HG03442 (cell line): ENCODE measurements at regions not wholly inside any gene's neighbourhood (a gene's known extent, or its start where the extent isn't known, plus 50 kb on each side); places are given as distances from the start of the nearest gene placed in this dataset.
"Not testable (repeated sequence)": the region's sequence is repeated elsewhere in the genome, so short reads cannot be mapped to it uniquely, and the experiment has no call there.

ENCODE experiments used
- ATAC-seq: cut with Tn5 transposase; IDR thresholded peaks from one replicate; pipeline ENCODE4 v1.9.1; 2021; ENCODE audit warnings: mild to moderate bottlenecking, moderate library complexity; ENCODE audit not compliant: unreplicated experiment

DNA sequence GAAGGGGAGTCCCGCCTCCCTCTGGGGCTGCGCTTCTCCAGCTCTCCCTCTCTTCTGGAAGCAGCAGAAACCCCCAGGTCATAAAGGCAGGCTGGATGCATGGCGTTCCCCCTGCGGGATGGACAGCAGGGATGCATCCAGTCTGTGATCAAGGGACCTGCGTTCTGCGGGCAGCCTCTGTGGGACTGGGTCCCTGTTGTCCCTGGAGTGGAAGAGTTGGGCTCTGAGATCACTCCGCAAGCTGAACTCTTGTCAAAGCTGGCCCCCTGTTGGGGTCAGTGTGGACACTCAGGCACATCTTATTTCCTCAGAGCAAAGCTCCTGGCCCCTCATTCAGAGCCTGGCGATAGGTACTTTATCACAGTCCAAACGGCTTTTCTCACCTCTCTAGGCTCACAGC lies 341.2 kb downstream of the PTPRU start:
- ATAC-seq, result no peak

- no peak for ATAC-seq
Measured at GRCh38 chr1:29576510-29576909, 340.2 kb downstream of the PTPRU start.

- ATAC-seq, result no peak
Measured at GRCh38 chr1:29575826-29576225, 339.5 kb downstream of the PTPRU start.

DNA sequence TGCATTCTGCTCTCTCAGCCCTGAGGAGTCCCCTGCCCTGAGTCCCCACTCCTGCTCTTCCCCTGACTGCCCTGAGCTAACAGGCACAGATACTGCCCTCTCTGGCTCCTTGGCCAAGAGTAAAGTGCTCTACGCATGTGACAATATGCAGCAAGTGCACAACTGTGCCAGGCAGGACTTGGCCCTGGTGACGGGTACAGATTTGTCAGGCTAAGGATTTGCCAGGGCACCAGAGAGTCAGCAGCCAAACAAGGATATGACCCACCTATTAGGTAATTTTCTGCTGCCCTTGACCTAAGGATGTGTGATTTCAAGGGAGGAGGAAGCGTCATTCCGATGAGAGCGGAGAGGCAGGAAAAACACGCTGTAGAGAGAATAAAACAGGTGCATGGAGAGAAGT lies 339.0 kb downstream of the PTPRU start:
- no peak for ATAC-seq

DNA sequence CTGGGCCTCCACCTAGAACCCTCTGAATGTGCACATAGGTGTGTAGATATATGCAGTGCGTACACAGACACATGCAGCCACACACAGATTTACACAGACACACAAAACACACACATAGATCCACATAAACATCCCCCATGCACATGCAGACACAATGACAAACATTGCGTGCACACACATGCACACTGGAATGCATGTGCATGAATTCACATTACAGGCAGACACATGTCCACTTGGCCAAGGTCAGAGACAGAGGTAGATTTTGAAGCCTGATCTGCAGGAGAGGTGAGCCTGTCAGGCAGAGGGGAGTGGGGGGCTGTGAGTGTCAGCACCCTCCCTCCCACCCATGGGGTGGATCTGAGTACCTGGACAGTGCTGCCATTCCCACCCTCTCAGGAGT lies 338.5 kb downstream of the PTPRU start:
- ATAC-seq, result no peak

DNA sequence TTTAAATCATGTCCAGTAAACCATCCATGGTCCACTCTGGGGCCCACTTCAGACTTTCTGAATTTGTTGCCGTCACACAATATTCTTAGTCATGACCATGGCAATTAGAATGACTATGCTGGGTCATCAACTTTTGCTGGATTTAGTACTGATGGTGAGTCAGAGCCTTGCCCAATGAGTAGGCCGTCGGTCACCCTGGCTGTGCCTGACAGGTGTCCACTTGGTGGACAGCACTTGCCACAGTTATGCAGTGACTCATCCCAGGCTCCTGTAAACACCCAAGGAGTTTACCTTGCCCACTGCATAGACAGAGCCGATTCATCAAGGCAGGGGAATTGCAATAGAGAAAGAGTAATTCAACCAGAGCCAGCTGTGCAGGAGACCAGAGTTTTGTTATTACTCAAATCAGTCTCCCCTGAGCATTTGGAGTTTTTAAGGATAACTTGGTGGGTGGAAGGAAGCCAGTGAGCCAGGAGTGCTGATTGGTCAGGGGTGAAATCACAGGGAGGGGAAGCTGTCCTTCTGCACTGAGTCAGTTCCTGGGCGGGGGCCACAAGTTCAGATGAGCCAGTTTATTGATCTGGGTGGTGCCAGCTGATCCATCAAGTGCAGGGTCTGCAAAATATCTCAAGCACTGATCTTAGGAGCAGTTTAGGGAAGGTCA lies 333.8 kb downstream of the PTPRU start:
- no peak for ATAC-seq

GRCh38 chr1:29567257-29567656 lies 330.9 kb downstream of the PTPRU start:
- no peak for ATAC-seq

GRCh38 chr1:29565490-29565889 lies 329.2 kb downstream of the PTPRU start:
- no peak for ATAC-seq

- no peak for ATAC-seq
Measured at GRCh38 chr1:29563571-29563970, 327.2 kb downstream of the PTPRU start.

DNA sequence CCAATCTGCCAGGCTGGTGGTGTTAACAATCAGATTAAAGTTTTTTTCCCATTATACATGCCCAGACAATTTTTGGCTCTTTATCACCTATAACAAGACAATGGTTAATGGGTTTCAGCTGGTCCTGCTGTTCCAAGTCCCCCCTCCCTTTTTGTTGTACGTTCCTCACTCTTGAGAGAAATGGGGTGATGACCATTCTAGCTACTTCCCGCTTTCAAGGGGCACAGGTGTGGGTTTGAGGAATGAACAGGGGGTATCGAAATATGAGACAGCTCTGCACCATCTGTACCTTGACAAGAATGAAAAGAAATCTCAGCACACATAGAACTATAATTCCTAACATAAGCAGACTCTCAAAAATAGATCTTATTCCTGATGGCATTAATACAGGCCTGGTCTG lies 326.8 kb downstream of the PTPRU start:
- ATAC-seq, result no peak

DNA sequence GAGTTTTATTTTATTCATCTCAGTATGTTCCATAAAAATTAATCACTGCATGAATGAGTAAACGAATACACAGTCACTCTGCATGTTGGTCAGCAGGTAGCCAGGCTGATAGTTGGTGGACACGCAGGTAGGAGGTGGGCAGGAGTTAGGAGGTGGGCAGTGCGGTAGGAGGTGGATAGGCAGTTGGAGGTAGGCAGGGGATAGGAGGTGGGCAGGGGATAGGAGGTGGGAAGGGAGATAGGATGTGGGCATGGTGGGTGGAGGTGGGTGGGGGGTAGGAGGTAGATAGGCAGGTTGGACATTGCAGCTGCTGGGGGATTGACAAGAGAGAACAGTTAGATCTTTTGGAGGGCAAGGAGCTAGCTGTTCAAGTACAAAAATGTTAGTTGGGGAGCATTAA lies 322.7 kb downstream of the PTPRU start:
- ATAC-seq, result no peak

DNA sequence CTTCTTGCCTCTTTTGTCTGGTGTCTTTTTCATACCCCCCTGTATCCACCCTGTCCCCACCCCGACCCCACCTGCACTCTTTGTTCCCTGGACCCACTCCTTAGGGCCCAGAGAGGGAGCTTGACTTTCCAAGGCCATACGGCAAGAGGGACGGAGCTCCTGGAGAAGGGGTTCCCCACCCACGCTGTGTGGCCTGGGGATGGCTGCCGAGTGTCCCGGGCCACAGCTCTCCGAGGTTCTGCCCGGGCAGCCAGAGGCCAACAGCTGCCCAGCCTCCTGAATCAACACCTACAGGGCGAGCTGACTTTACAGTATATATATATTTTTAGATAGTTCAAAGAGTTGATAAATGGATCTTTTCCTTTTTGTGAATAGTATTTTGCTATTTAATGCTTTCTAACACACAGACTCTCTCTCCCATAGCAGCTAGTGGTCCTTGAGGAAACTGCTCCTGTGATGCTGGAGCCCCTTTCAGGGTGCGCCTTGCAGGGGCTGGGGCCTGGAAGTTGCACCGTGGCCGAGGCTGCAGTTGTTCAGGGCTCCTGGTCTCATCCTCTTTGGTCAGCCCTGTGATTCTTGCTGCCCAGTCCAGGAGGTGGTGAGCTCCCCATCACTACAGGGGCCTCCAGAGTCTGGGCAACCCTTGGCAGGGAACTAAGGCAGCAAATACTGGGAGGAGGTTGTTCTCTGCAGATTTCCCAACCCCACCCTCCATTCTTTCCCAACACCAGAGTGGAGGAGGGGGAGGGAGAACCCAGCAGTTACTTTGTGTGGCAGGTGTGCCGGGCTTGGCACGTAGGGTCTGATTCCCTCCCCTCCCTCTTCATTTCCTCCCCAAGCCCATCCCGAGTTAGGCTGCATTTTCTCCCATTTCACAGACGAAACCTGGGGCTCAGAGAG lies 321.6 kb downstream of the PTPRU start:
- no peak for ATAC-seq

GRCh38 chr1:29557066-29557465 lies 320.7 kb downstream of the PTPRU start:
- no peak for ATAC-seq

DNA sequence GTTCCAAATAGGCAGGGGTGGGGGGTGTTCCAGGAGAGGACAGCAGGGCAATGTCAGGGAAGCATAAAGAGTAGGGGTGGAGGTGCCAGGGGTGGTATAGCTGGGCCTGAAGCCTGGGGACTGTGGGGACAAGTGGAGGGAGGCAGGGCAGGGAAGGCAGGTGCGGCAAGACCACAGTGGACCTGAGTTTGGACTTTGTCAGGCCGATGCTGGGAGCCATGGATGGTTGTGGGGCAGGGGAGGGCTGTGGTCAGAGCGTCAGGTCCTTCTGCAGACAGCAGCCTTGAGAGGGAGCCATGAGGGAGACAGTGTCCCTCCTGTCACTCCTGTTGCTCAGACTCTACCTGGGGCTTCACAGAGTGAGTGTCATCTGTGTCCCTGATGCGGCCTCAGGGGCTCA lies 320.3 kb downstream of the PTPRU start:
- no peak for ATAC-seq

GRCh38 chr1:29555043-29555620 lies 318.8 kb downstream of the PTPRU start:
- ATAC-seq, result no peak

DNA sequence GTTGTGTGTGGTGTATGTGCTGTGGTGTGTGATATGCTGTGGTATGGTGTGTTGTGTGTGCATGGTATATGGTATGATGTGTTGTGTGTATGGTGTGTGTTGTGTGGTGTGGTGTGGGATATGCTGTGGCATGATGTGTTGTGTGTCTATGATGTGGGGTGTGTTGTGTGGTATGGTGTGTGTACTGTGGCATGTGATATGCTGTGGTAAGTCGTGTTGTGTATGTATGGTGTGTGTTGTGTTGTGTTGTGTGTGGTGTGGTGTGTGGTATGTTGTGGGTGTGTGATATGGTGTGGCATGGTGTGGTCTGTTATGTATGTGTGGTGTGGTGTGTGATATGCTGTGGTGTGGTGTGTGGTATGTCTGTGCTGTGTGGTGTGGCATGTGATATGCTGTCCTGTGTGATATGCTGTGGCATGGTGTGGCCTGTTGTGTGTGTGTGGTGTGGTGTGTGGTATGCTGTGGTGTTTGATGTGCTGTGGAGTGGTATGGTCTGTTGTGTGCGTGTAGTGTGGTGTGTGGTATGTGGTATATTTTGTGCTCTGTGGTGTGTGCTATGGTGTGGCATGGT lies 318.0 kb downstream of the PTPRU start:
- no peak for ATAC-seq

DNA sequence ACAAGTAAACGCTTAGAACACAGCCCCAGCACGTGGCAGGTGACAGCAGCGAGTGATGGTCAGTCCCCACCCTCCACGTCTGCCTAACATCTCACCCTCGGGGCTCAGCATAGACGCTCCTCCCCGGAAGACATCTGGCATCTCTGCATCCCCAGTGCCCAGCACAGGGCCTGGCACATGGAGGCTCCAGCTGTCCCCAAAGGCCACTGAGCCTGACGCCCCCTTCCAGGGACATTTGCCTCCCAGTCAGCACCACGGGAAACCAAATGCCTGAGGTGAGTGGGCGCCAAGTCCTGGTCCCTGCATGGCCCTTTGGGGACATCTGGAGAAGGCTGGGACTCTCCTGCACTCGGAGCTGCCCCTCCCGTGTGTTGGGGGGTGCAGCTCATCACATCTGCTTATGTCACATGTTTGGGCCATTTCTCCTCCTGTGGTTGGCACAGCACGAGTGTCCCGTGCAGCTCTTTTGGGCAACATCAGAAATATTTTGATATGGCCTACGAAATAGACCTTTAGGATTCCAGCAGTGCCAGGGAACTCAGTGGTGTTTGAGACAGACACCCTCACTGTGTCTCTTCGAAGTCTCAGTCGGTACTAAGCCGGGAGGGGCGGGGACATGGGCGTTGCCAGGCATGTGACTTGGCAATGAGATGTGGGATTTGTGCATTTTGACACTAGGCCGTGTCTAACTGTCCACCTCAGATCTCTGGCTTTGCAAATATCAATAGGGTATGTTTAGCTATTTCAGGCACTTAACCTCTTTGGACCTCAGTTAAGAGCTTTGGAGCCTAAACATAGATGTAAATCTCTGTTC lies 315.0 kb downstream of the PTPRU start:
- no peak for ATAC-seq

GRCh38 chr1:29550119-29550841 lies 314.0 kb downstream of the PTPRU start:
- no peak for ATAC-seq

DNA sequence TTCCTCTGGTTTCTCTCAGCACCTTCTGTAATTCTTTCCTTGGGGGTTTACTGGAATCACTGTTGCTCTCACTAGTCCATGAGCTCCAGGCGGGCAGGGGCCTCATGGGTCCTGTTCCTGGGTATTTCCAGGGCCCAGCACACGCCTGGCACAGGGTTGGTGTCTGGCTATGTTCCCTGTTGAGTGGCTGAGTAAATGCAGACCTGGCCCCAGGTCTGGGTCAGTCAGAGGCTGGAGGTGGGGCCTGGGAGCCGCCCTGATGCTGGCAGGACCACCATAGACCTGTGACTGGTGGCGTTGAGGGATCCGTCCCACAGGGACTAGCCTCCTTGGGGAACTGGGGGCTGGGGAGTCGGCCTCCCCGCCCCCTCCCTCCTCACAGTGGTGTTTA lies 313.4 kb downstream of the PTPRU start:
- not testable (repeated sequence) for ATAC-seq

DNA sequence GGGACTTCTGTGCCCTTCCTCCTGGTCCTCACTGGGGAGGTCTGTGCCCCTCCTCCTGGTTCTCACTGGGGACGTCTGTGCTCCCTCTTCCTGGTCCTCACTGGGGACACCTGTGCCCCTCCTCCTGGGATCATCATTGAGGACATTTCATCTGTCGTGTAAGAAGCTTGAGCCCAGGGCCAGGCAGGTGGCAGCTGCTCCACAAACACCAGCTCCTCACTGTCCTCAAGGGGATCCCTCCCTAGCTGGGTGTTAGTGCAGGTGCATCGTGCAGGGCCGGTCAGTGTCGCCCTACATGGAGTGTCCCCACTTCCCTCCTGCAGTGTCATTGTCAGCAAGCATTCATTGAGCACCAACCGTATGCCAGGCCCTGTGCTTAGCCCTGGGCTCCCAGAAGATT lies 312.7 kb downstream of the PTPRU start:
- ATAC-seq, result no peak
